ENCODE measurements at regions not wholly inside any gene's neighbourhood (a gene's known extent, or its start where the extent isn't known, plus 50 kb on each side); places are given as distances from the start of the nearest gene placed in this dataset.

DNA sequence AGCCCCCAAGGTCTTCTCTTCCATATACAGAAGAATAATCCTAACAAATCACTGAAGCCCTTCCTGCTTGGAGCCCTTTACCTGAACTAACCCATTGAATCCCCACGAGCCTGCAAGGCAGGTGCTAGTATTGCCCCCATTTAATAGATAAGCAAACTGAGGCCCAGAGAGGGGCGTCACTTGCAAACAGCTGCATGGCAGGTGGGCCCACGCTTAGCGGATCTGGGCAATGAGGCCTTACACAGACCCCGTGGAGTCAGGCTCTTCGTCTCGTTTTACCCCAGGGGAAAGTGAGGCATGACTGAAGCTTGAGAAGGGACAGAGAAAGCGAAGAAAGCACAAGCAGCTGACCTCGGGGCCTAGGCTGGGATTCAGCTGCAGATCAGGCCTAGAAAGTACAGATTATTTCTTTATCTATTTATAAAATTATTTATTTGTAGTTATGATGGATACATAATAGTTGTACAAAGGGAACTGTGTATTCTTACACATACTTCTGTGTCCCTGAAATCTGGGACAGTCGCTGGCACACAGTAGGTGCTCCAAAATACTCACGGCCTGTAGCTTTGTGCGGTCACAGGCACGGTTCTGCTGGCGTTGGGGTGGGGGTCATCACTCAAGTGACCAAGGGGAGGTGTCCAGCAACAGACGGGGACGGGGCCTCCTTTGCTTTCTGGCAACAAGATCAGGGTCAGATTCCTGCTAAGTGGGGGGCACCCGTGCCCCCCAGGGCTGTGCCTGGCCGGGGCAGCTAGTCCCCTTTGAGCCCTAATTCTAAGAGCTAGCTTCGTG is 223.2 kb upstream of the GSE1 start:
- TF ChIP-seq, protein P1, sequence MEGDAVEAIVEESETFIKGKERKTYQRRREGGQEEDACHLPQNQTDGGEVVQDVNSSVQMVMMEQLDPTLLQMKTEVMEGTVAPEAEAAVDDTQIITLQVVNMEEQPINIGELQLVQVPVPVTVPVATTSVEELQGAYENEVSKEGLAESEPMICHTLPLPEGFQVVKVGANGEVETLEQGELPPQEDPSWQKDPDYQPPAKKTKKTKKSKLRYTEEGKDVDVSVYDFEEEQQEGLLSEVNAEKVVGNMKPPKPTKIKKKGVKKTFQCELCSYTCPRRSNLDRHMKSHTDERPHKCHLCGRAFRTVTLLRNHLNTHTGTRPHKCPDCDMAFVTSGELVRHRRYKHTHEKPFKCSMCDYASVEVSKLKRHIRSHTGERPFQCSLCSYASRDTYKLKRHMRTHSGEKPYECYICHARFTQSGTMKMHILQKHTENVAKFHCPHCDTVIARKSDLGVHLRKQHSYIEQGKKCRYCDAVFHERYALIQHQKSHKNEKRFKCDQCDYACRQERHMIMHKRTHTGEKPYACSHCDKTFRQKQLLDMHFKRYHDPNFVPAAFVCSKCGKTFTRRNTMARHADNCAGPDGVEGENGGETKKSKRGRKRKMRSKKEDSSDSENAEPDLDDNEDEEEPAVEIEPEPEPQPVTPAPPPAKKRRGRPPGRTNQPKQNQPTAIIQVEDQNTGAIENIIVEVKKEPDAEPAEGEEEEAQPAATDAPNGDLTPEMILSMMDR (IDR thresholded peaks at IDR 0.05): no peak
- no peak for TF ChIP-seq POLR2A (IDR thresholded peaks at IDR 0.05)
- no peak for TF ChIP-seq EP300 (IDR thresholded peaks at IDR 0.05)
- peak in 1 of 2 donors; percentile 4 for DNase-seq (ENCODE audit: low spot score in 2 of 2)
- WGBS, 2 donors: 75 to 83% methylated on average over 19 of the region's 19 CpGs
- Histone ChIP-seq H3K4me3 (no peak overlapping the region), H3K9me3 (no peaks in the 10 kb centered on the region), H3K27ac (peak overlapping the region in 3 of 4 donors; percentile 22 to 70 (median 61)), H3K27me3 (no peaks in the 10 kb centered on the region), H3K4me1 (peaks cover 0 to 48% (median 28%) of the 10 kb centered on the region in 4 donors), H3K36me3 (no peaks in the 10 kb centered on the region)

DNA sequence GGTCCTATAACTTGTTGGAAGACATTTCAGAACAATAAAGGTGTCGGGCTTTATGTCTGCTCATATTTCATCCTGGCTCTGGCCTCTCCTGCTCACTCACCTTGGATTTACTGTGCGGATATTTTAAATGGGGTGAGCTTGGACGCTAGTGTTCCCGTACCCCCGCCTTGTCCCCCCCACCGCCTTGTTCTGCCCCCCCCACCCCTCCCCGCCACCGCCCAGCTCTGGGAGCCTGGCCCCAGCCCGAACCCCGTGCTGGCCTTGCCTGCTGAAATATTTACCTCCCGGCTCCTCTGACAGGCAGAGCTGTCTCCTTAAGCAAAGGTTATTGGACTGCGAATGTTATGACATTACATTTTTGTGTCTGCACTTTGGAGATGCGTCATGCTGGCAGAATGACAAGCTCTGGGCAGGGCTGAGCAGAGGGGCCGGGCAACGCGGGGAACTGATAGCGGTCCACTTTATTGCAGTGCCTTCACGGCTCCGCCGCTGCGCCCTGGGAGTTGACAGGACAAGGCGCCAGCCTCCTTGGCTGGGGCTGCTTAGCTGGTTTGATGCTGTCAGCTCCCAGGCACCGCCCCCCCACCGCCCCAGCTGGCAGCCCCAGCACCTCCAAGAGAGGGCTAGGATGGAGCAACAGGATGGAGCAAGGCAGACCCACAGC is 222.5 kb upstream of the GSE1 start:
- 58 to 61% methylated on average over 21 to 24 of the region's 24 CpGs for WGBS, 2 donors
- Histone ChIP-seq H3K27ac (peak overlapping the region in 3 of 4 donors; percentile 22 to 70 (median 61)), H3K36me3 (no peaks in the 10 kb centered on the region), H3K27me3 (no peaks in the 10 kb centered on the region), H3K4me3 (no peak overlapping the region), H3K4me1 (peaks cover 0 to 48% (median 31%) of the 10 kb centered on the region in 4 donors), H3K9me3 (no peaks in the 10 kb centered on the region)
- DNase-seq (ENCODE audit: low spot score in 2 of 2): peak; percentile 73 to 81
- TF ChIP-seq, protein P1 (IDR thresholded peaks at IDR 0.05): no peak
- TF ChIP-seq EP300 (IDR thresholded peaks at IDR 0.05) (peak in 1 of 2 donors; percentile 58), POLR2A (IDR thresholded peaks at IDR 0.05) (no peak)

DNA sequence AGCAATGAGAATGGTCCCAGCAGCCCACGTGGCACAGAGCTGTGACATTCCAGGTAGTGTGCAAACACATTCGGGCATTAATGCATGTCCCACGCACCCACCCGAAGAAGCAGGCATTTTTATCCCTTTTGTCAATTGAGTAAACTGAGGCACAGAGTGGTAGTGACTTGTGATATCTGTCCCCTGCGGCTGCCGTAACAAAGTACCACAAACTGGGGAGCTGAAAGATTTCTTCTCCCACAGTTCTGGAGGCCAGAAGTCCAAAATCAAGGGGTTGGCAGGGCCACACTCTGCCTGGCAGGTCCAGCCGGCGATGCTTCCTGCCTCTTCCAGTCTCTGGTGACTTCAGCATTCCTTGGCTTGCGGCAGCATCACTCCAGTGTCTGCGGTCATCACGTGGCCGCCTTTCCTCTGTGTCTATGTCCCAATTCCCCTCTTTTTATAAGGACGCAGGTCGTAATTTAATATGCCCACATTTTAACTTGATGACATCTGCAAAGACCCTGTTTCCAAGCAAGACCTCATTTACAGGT is 221.9 kb upstream of the GSE1 start:
- Histone ChIP-seq H3K27ac (peak overlapping the region in 2 of 4 donors; percentile 61 to 70), H3K4me1 (peaks cover 0 to 50% (median 37%) of the 10 kb centered on the region in 4 donors), H3K9me3 (no peaks in the 10 kb centered on the region), H3K36me3 (no peaks in the 10 kb centered on the region), H3K27me3 (no peaks in the 10 kb centered on the region), H3K4me3 (no peak overlapping the region)
- TF ChIP-seq EP300 (IDR thresholded peaks at IDR 0.05) (no peak), POLR2A (IDR thresholded peaks at IDR 0.05) (no peak)
- TF ChIP-seq, protein P1 (IDR thresholded peaks at IDR 0.05): no peak
- WGBS, 2 donors: 87 to 88% methylated on average over 14 of the region's 14 CpGs
- no peak for DNase-seq (ENCODE audit: low spot score in 2 of 2)

DNA sequence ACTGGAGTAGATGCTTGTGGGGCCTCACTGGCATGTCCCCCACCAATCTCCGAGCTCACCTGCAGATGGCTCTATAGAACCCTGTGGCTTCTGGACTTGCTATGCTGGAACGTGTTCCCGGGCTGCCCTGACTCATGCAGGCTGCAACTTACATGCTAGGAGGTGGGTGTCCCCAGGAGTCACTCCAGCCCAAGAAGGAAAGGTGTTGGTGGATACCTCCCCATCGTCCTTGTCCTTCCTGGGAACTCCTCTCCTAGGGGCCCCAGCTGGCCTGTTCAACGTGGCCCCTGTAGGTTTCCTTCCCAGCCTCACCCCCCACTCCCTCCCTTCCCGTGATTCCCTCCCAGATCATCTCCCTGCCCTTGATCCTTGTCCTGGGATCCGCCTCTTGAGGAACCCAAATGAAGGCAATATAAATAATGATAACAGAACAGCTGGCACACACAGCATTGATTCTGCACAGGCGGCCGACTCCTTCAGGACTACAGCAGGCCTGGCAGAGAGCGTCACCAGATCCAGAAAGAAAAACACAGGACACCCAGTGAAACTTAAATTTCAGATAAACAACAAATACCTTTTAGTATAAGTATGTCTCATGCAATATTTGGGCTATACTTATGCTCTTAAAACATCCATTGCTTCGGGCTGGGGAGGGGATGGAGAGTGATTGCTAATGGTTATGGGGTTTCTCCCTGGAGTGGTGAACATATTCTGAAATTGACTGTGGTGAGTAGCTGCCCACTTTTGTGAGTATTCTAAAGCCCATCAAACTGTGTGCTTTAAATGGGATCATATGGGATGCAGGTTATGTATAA is 221.1 kb upstream of the GSE1 start:
- WGBS, 2 donors: 89 to 93% methylated on average over 11 of the region's 11 CpGs
- Histone ChIP-seq H3K36me3 (no peaks in the 10 kb centered on the region), H3K27me3 (no peaks in the 10 kb centered on the region), H3K27ac (peak overlapping the region in 1 of 4 donors; percentile 29), H3K4me1 (peaks cover 0 to 57% (median 41%) of the 10 kb centered on the region in 4 donors), H3K4me3 (no peak overlapping the region), H3K9me3 (no peaks in the 10 kb centered on the region)
- DNase-seq (ENCODE audit: low spot score in 2 of 2): peak in 1 of 2 donors; percentile 12
- TF ChIP-seq EP300 (IDR thresholded peaks at IDR 0.05): no peak
- TF ChIP-seq, protein P1 (IDR thresholded peaks at IDR 0.05): no peak
- no peak for TF ChIP-seq POLR2A (IDR thresholded peaks at IDR 0.05)
